ENCODE measurements at regions not wholly inside any gene's neighbourhood (a gene's known extent, or its start where the extent isn't known, plus 50 kb on each side); places are given as distances from the start of the nearest gene placed in this dataset.
A peak's percentile ranks its signal among the peaks of the same experiment; 100 is the strongest.
"Not testable (repeated sequence)": the region's sequence is repeated elsewhere in the genome, so short reads cannot be mapped to it uniquely, and the experiment has no call there.

DNA sequence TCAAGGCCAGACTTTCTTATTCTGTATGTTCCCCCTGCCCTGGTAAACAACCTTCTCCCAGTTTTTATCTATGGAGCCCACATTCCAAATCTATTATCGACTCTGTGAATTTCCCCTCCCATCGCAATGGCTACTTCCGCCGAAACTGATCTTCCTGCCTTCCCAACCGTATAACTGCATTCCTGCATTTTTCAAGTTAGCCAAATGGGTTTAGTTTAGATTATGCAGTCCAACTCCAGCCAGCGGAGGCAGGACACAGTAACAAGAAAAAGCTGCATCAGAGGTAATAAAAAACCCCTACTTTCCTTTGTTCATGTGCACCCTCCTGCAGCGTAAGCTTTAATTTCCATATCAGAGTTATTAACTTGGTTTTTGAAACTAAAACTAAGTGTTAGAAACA, 112.2 kb upstream of the ZNF91 start:
- Mint-ChIP-seq H3K9me3 (peaks cover 0 to 7% (median 2%) of the 10 kb centered on the region in 7 donors), H3K4me3 (no peak overlapping the region), H3K27me3 (no peaks in the 10 kb centered on the region), H3K36me3 (no peaks in the 10 kb centered on the region), H3K4me1 (no peaks in the 10 kb centered on the region), H3K27ac (peak overlapping the region in 1 of 6 donors; percentile 34)
- ATAC-seq (ENCODE audit: low read depth in 2 of 2) (no peak), DNase-seq (no peak)

GRCh38 chr19:23505738-23506137, 110.5 kb upstream of the ZNF91 start:
- Mint-ChIP-seq H3K4me1 (no peaks in the 10 kb centered on the region), H3K27me3 (no peaks in the 10 kb centered on the region), H3K36me3 (no peaks in the 10 kb centered on the region), H3K27ac (no peak overlapping the region), H3K4me3 (no peak overlapping the region), H3K9me3 (peaks cover 0 to 7% (median 0%) of the 10 kb centered on the region in 7 donors)
- ATAC-seq (ENCODE audit: low read depth in 2 of 2) (no peak), DNase-seq (no peak)

GRCh38 chr19:23482829-23483228, 87.6 kb upstream of the ZNF91 start:
- H3K27ac Mint-ChIP-seq: peak overlapping the region in 1 of 6 donors; percentile 5
- no peaks in the 10 kb centered on the region for H3K27me3 Mint-ChIP-seq
- H3K4me3 Mint-ChIP-seq: no peak overlapping the region
- H3K36me3 Mint-ChIP-seq: peaks cover 4 to 9% of the 10 kb centered on the region in 2 donors
- peaks cover 3 to 40% (median 18%) of the 10 kb centered on the region in 7 donors for H3K9me3 Mint-ChIP-seq
- H3K4me1 Mint-ChIP-seq: no peaks in the 10 kb centered on the region
- ATAC-seq (ENCODE audit: low read depth in 2 of 2) (no peak), DNase-seq (no peak)

- Mint-ChIP-seq H3K27me3 (no peaks in the 10 kb centered on the region), H3K36me3 (peaks cover 5 to 9% of the 10 kb centered on the region in 2 donors), H3K27ac (no peak overlapping the region), H3K9me3 (peaks cover 0 to 38% (median 21%) of the 10 kb centered on the region in 7 donors), H3K4me1 (no peaks in the 10 kb centered on the region), H3K4me3 (no peak overlapping the region)
- no peak for DNase-seq
- no peak for ATAC-seq (ENCODE audit: low read depth in 2 of 2)
These were observed 85.8 kb upstream of the ZNF91 start for GRCh38 chr19:23481043-23481442.

DNA sequence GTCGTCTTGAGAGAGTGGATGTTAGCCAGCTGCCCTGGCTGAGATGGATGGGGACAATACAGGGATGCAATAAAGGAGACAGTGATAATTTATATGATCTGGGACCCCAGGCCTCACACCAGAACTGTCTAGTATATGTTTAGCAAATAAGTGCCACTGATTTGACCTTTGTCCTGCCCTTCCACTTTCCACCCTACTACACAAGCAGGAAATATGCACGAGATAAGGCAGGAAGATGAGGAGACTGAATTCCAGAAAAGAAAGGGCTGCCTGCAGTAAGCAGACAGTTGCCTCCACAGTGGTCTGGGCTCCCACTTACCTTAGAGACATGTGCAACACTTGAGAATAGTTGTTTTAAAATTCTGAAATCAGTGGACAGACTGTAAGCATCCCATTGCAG, 80.2 kb upstream of the ZNF91 start:
- Mint-ChIP-seq H3K36me3 (peaks cover 8 to 12% of the 10 kb centered on the region in 2 donors), H3K27me3 (peaks cover 8 to 15% (median 13%) of the 10 kb centered on the region in 3 donors), H3K4me3 (no peak overlapping the region), H3K4me1 (peaks cover 0 to 4% (median 0%) of the 10 kb centered on the region in 3 donors), H3K27ac (no peak overlapping the region), H3K9me3 (peaks cover 0 to 55% (median 13%) of the 10 kb centered on the region in 7 donors)
- DNase-seq (no peak), ATAC-seq (ENCODE audit: low read depth in 2 of 2) (no peak)

GRCh38 chr19:23474761-23475160, 79.5 kb upstream of the ZNF91 start:
- H3K27ac Mint-ChIP-seq: no peak overlapping the region
- peaks cover 2 to 61% (median 15%) of the 10 kb centered on the region in 7 donors for H3K9me3 Mint-ChIP-seq
- peaks cover 0 to 4% (median 4%) of the 10 kb centered on the region in 3 donors for H3K4me1 Mint-ChIP-seq

DNA sequence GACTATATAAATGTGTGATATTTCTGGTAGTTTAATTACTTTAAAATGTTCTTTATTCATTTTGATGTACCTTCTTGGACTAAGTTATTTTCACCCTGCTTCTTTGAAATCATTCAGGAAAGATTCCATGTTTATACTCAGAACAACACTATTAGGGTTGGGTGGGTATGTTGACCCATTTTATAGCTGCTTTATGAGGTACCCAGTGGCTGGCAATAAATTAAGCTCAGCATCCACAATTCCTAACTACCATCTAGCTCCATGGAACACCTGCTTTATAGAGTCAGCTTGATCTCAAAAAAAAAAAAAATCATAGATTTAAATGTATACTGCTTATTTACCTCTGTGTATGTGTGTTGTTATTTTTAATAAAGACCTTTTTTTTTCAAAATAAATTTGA, 78.9 kb upstream of the ZNF91 start:
- Mint-ChIP-seq H3K9me3 (peaks cover 7 to 60% (median 19%) of the 10 kb centered on the region in 7 donors), H3K27me3 (peaks cover 18 to 28% (median 21%) of the 10 kb centered on the region in 3 donors), H3K4me3 (no peak overlapping the region), H3K4me1 (peaks cover 0 to 5% (median 4%) of the 10 kb centered on the region in 3 donors), H3K36me3 (peaks cover 12 to 18% of the 10 kb centered on the region in 2 donors), H3K27ac (no peak overlapping the region)
- ATAC-seq (ENCODE audit: low read depth in 2 of 2): no peak
- no peak for DNase-seq

More at GRCh38 chr19:23474761-23475160, 79.5 kb upstream of the ZNF91 start:
- DNase-seq (no peak), ATAC-seq (ENCODE audit: low read depth in 2 of 2) (no peak)
- H3K36me3 Mint-ChIP-seq: peaks cover 12% of the 10 kb centered on the region in 2 donors
- H3K4me3 Mint-ChIP-seq: no peak overlapping the region
- H3K27me3 Mint-ChIP-seq: peaks cover 15 to 22% (median 16%) of the 10 kb centered on the region in 3 donors

DNA sequence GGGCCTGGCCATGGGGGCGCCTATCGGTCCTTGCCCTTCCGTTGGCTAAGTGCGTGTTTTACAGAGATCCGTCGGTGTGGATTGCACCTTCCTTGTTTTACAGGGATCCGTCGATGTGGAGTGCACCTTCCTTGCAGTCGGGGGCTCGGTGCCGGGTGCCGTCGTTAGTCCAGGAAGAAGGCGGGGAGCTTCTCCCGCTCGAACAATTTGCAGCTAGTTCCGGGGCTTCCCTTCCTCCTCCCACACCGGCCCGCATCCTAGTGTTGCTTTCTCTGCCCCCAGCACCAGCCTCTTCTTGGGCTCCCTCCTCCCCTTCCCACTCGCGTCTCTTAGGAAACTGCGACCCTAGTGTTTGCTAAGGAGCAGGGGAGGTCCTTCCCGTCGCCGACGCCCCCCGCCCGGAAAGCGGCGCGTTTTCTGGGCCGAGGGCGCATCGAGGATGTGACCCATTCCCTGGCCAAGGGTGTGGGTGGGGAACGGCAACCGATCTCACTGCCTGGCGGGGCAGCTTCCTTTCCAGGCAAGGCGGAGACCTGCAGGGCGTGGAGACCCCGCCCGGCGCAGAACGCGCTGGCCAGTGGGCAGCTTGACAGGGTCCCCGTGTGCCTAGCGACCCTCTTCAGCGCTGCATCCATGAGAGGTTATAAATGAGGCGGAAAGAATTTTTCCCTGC, 75.7 kb upstream of the ZNF91 start:
- Mint-ChIP-seq H3K9me3 (peaks cover 21 to 59% (median 30%) of the 10 kb centered on the region in 7 donors), H3K4me3 (peak overlapping the region in 1 of 8 donors; percentile 13)

DNA sequence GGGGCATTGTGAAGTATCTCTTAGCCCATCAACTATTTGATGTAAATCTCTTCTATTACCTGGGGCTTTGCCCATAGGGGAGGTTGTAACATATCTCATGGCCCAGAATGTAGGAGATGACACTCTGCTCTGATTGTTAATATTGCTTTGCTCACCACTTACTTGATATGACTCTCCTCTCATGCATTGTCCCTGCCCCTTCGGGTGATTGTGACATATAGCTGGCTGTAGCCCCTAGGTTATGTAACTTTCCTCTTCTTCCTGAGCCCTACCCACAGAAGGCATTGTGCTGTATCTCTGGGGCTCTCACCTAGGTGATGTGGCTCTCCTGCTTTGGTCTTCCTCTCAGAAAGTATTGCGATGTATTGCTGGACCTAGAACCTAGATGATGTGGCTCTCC, 69.1 kb upstream of the ZNF91 start:
- DNase-seq, H3K4me3 Mint-ChIP-seq, H3K4me1 Mint-ChIP-seq: not testable (repeated sequence)
- peaks cover 0 to 28% (median 19%) of the 10 kb centered on the region in 3 donors for H3K27me3 Mint-ChIP-seq
- peaks cover 11 to 57% (median 24%) of the 10 kb centered on the region in 7 donors for H3K9me3 Mint-ChIP-seq
- peak overlapping the region in 1 of 6 donors; percentile 31 for H3K27ac Mint-ChIP-seq
- peak; percentile 52 to 65 for ATAC-seq (ENCODE audit: low read depth in 2 of 2)
- peaks cover 0 to 39% of the 10 kb centered on the region in 2 donors for H3K36me3 Mint-ChIP-seq

More for the DNA sequence above, 75.7 kb upstream of the ZNF91 start:
- H3K36me3 Mint-ChIP-seq: peaks cover 7 to 49% of the 10 kb centered on the region in 2 donors
- peaks cover 0 to 5% (median 5%) of the 10 kb centered on the region in 3 donors for H3K4me1 Mint-ChIP-seq
- no peak overlapping the region for H3K27ac Mint-ChIP-seq
- no peak for ATAC-seq (ENCODE audit: low read depth in 2 of 2)
- DNase-seq: no peak
- H3K27me3 Mint-ChIP-seq: peaks cover 18 to 46% (median 45%) of the 10 kb centered on the region in 3 donors

- no peak overlapping the region for H3K4me3 Mint-ChIP-seq
- peaks cover 0 to 2% (median 0%) of the 10 kb centered on the region in 3 donors for H3K27me3 Mint-ChIP-seq
- ATAC-seq (ENCODE audit: low read depth in 2 of 2) (no peak), DNase-seq (no peak)
- peaks cover 6 to 18% of the 10 kb centered on the region in 2 donors for H3K36me3 Mint-ChIP-seq
- no peak overlapping the region for H3K27ac Mint-ChIP-seq
- H3K9me3 Mint-ChIP-seq: peaks cover 10 to 38% (median 25%) of the 10 kb centered on the region in 7 donors
- no peaks in the 10 kb centered on the region for H3K4me1 Mint-ChIP-seq
These were observed 65.8 kb upstream of the ZNF91 start for GRCh38 chr19:23461120-23461519.

- Mint-ChIP-seq H3K36me3 (peaks cover 6 to 14% of the 10 kb centered on the region in 2 donors), H3K27me3 (no peaks in the 10 kb centered on the region), H3K4me3 (no peak overlapping the region), H3K4me1 (no peaks in the 10 kb centered on the region), H3K9me3 (peaks cover 10 to 33% (median 26%) of the 10 kb centered on the region in 7 donors), H3K27ac (no peak overlapping the region)
- ATAC-seq (ENCODE audit: low read depth in 2 of 2) (no peak), DNase-seq (no peak)
These were observed 65.4 kb upstream of the ZNF91 start for GRCh38 chr19:23460656-23461055.
